ENCODE measurements at regions not wholly inside any gene's neighbourhood (a gene's known extent, or its start where the extent isn't known, plus 50 kb on each side); places are given as distances from the start of the nearest gene placed in this dataset.
A peak's percentile ranks its signal among the peaks of the same experiment; 100 is the strongest.

GRCh38 chr12:124484526-124484953 lies 82.9 kb downstream of the NCOR2 start:
- H2BK15ac ChIP-seq (ENCODE audit: low read depth, low read length), result no peak overlapping the region
- H3K4me1 Mint-ChIP-seq, result peaks cover 7 to 18% of the 10 kb centered on the region in 2 experiments
- peaks cover 4% of the 10 kb centered on the region for H3K79me1 ChIP-seq (ENCODE audit: insufficient read depth, low read depth, low read length, poor library complexity, severe bottlenecking)
- peaks cover 2% of the 10 kb centered on the region; the same call in 1 of the 2 replicates for H3K79me2 ChIP-seq (ENCODE audit: insufficient read depth, low read length)
- H2BK5ac ChIP-seq (ENCODE audit: insufficient read length, low read length), result no peak overlapping the region
- H2BK120ac ChIP-seq (ENCODE audit: low read depth, low read length, poor library complexity, severe bottlenecking), result no peak overlapping the region
- H3K4me3 Mint-ChIP-seq, result no peak overlapping the region; a peak in 1 of 5 replicates
- H4K8ac ChIP-seq (replicated peaks; ENCODE audit: insufficient read length, low read depth, low read length), result no peak overlapping the region
- peaks cover 11 to 41% (median 38%) of the 10 kb centered on the region in 3 experiments; a peak in 6 of 7 replicates for H3K36me3 Mint-ChIP-seq (ENCODE audit: insufficient read depth in 1 of 3, low read depth in 3 of 3)
- no peak overlapping the region for H2BK20ac ChIP-seq (ENCODE audit: low read depth, low read length, poor library complexity, severe bottlenecking)
- H2AFZ ChIP-seq (ENCODE audit: low read length), result no peak overlapping the region
- no peak overlapping the region for H3K4me2 ChIP-seq (ENCODE audit: insufficient read depth, insufficient read length, low read length)
- H3K9me3 Mint-ChIP-seq, result no peaks in the 10 kb centered on the region
- no peak overlapping the region for H3K18ac ChIP-seq (ENCODE audit: insufficient read length, low read depth, low read length)
- H3K4ac ChIP-seq (ENCODE audit: low read depth, low read length), result no peak overlapping the region
- peaks cover 1% of the 10 kb centered on the region; the same call in 1 of the 2 replicates for H3K27me3 Mint-ChIP-seq (ENCODE audit: low read depth)
- no peaks in the 10 kb centered on the region for H3K4me1 ChIP-seq (ENCODE audit: insufficient read depth, low read length)
- H3K14ac ChIP-seq (ENCODE audit: insufficient read depth, low read length), result no peak overlapping the region; the same call in 1 of the 2 replicates
- H3K56ac ChIP-seq (ENCODE audit: insufficient read length, low read depth, low read length), result no peak overlapping the region
- H4K91ac ChIP-seq (ENCODE audit: insufficient read length, low read depth, low read length), result no peak overlapping the region
- no peak overlapping the region for H4K5ac ChIP-seq (ENCODE audit: insufficient read length, low read depth, low read length)
- no peak overlapping the region for H3K23ac ChIP-seq (ENCODE audit: insufficient read length, low read depth, low read length)
- no peak overlapping the region for H3K27ac ChIP-seq (ENCODE audit: insufficient read length, low read depth, low read length)
- no peaks in the 10 kb centered on the region for H3K9me3 ChIP-seq (ENCODE audit: control insufficient read depth, low read depth, low read length)
- no peak overlapping the region for H2BK12ac ChIP-seq (ENCODE audit: insufficient read length, low read depth, low read length)
- TF ChIP-seq CTCF (conservative IDR thresholded peaks at IDR 0.05), result no peak
- no peak overlapping the region for H2AK5ac ChIP-seq (ENCODE audit: insufficient read length, low read length)
- H4K20me1 ChIP-seq (ENCODE audit: control insufficient read depth, insufficient read depth, insufficient read length), result peaks cover 2% of the 10 kb centered on the region
- no CpG with 5 or more reads among the region's 10 CpGs for WGBS (ENCODE audit: extremely low coverage, insufficient read length, low lambda C conversion rate)
- H3K27ac Mint-ChIP-seq, result peak overlapping the region; percentile 18 to 96 (median 69); a peak in 3 of 7 replicates
- no peaks in the 10 kb centered on the region for H3K23me2 ChIP-seq (ENCODE audit: insufficient read length, low read depth, low read length, poor library complexity, severe bottlenecking)
- no peaks in the 10 kb centered on the region for H3K27me3 ChIP-seq (ENCODE audit: insufficient read depth, low read length)
- H3K9ac ChIP-seq (ENCODE audit: extremely low read depth, insufficient read length, low read length), result no peak overlapping the region
- no peak for DNase-seq
- H3T11ph ChIP-seq (ENCODE audit: low read length), result no peak overlapping the region

Data from H9 (cell line).